ENCODE measurements at regions not wholly inside any gene's neighbourhood (a gene's known extent, or its start where the extent isn't known, plus 50 kb on each side); places are given as distances from the start of the nearest gene placed in this dataset.

DNA sequence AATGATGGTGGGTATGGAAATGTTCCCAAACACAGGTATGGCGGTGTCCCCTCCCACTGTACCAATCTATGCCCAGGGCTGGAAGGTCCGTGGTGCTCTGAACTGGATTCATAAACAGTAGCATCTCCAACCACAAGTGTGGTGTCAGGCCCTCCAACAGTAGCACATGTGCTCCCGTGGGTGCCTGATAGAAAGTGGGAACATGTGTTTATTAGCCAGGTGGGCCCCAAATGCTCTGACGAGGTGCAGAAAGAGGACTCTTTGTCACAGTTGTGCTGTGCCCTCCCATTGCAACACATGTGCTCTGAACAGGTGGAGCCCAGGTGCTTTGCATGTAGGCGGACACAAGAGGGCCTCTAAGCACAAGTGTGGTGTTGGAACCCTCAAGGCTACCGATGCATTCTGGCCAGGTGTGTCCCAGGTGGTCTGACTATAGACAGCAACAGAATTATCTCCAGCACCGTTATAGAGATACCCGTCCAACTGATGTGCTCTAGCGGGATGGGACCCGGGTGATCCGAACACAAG is 75.4 kb upstream of the ZNF30 start:
- no peak overlapping the region for H3K27ac ChIP-seq (ENCODE audit: low read depth, low read length)
- H4K20me1 ChIP-seq (ENCODE audit: control insufficient read depth, insufficient read depth, low read depth, low read length), result no peaks in the 10 kb centered on the region
- no peaks in the 10 kb centered on the region for H3F3A ChIP-seq (ENCODE audit: control insufficient read depth, insufficient read depth)
- no peak for TF ChIP-seq EZH2phosphoT487 (IDR thresholded peaks at IDR 0.05; ENCODE audit: borderline replicate concordance, low read length)
- TF ChIP-seq, protein P1, sequence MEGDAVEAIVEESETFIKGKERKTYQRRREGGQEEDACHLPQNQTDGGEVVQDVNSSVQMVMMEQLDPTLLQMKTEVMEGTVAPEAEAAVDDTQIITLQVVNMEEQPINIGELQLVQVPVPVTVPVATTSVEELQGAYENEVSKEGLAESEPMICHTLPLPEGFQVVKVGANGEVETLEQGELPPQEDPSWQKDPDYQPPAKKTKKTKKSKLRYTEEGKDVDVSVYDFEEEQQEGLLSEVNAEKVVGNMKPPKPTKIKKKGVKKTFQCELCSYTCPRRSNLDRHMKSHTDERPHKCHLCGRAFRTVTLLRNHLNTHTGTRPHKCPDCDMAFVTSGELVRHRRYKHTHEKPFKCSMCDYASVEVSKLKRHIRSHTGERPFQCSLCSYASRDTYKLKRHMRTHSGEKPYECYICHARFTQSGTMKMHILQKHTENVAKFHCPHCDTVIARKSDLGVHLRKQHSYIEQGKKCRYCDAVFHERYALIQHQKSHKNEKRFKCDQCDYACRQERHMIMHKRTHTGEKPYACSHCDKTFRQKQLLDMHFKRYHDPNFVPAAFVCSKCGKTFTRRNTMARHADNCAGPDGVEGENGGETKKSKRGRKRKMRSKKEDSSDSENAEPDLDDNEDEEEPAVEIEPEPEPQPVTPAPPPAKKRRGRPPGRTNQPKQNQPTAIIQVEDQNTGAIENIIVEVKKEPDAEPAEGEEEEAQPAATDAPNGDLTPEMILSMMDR (IDR thresholded peaks at IDR 0.05; ENCODE audit: low read depth, low read length, poor library complexity, severe bottlenecking), result no peak
- H3K9me2 ChIP-seq (replicated peaks; ENCODE audit: control insufficient read depth, low read length), result no peaks in the 10 kb centered on the region
- no peaks in the 10 kb centered on the region for H3K79me2 ChIP-seq (ENCODE audit: control insufficient read depth, low read length)
- no peaks in the 10 kb centered on the region for H3K9me3 ChIP-seq (ENCODE audit: control insufficient read depth, insufficient read depth, low read length)
- no peaks in the 10 kb centered on the region for H3K36me3 ChIP-seq (ENCODE audit: control insufficient read depth, low read length)
- no peak overlapping the region for H3K4me2 ChIP-seq (ENCODE audit: low read length)
- H3K4me3 ChIP-seq (ENCODE audit: low read length), result no peak overlapping the region
- no peaks in the 10 kb centered on the region for H3K27me3 ChIP-seq (ENCODE audit: control insufficient read depth, low read length)
- no peaks in the 10 kb centered on the region for H3K4me1 ChIP-seq (ENCODE audit: control insufficient read depth, low read length)

- Histone ChIP-seq H3K4me2 (ENCODE audit: low read length) (no peak overlapping the region), H4K20me1 (ENCODE audit: control insufficient read depth, insufficient read depth, low read depth, low read length) (no peaks in the 10 kb centered on the region), H3K27ac (ENCODE audit: low read depth, low read length) (no peak overlapping the region), H3K4me3 (ENCODE audit: low read length) (no peak overlapping the region), H3K36me3 (ENCODE audit: control insufficient read depth, low read length) (no peaks in the 10 kb centered on the region), H3K4me1 (ENCODE audit: control insufficient read depth, low read length) (no peaks in the 10 kb centered on the region), H3F3A (ENCODE audit: control insufficient read depth, insufficient read depth) (no peaks in the 10 kb centered on the region), H3K9me3 (ENCODE audit: control insufficient read depth, insufficient read depth, low read length) (no peaks in the 10 kb centered on the region), H3K79me2 (ENCODE audit: control insufficient read depth, low read length) (no peaks in the 10 kb centered on the region), H3K9me2 (replicated peaks; ENCODE audit: control insufficient read depth, low read length) (no peaks in the 10 kb centered on the region), H3K27me3 (ENCODE audit: control insufficient read depth, low read length) (no peaks in the 10 kb centered on the region)
- no peak for TF ChIP-seq EZH2phosphoT487 (IDR thresholded peaks at IDR 0.05; ENCODE audit: borderline replicate concordance, low read length)
- TF ChIP-seq, protein P1 (IDR thresholded peaks at IDR 0.05; ENCODE audit: low read depth, low read length, poor library complexity, severe bottlenecking), result no peak
These were observed 74.4 kb upstream of the ZNF599 start for GRCh38 chr19:34847393-34847792.

DNA sequence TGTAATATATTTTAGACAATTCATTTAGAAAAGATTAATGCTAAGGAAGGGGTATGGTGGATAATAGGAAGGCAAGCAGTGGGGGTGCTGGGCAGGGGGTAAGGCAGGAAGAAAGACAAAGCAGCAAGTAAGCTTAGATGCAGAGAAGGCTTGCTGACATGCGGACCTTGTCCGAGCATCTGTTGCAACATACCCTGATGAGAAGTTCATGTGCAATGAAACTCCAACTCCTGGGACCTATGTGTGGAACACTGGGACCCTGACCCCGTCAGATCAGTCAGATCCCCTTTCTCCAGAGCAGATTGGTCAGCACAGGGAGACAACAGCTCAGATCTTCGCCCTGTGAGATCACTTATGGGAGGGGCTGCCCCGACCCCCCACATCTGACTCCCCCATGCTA is 71.3 kb upstream of the ZNF599 start:
- H3K27ac ChIP-seq (ENCODE audit: low read depth, low read length), result no peak overlapping the region
- no peaks in the 10 kb centered on the region for H3K79me2 ChIP-seq (ENCODE audit: control insufficient read depth, low read length)
- no peak overlapping the region for H3K4me3 ChIP-seq (ENCODE audit: low read length)
- no peaks in the 10 kb centered on the region for H3K36me3 ChIP-seq (ENCODE audit: control insufficient read depth, low read length)
- H3F3A ChIP-seq (ENCODE audit: control insufficient read depth, insufficient read depth), result no peaks in the 10 kb centered on the region
- TF ChIP-seq, protein P1 (IDR thresholded peaks at IDR 0.05; ENCODE audit: low read depth, low read length, poor library complexity, severe bottlenecking), result no peak
- TF ChIP-seq EZH2phosphoT487 (IDR thresholded peaks at IDR 0.05; ENCODE audit: borderline replicate concordance, low read length), result no peak
- H3K4me2 ChIP-seq (ENCODE audit: low read length), result no peak overlapping the region
- no peaks in the 10 kb centered on the region for H3K9me2 ChIP-seq (replicated peaks; ENCODE audit: control insufficient read depth, low read length)
- H3K27me3 ChIP-seq (ENCODE audit: control insufficient read depth, low read length), result no peaks in the 10 kb centered on the region
- H4K20me1 ChIP-seq (ENCODE audit: control insufficient read depth, insufficient read depth, low read depth, low read length), result no peaks in the 10 kb centered on the region
- no peaks in the 10 kb centered on the region for H3K4me1 ChIP-seq (ENCODE audit: control insufficient read depth, low read length)
- no peaks in the 10 kb centered on the region for H3K9me3 ChIP-seq (ENCODE audit: control insufficient read depth, insufficient read depth, low read length)

Measured in DOHH2 (cell line).